ENCODE measurements at regions not wholly inside any gene's neighbourhood (a gene's known extent, or its start where the extent isn't known, plus 50 kb on each side); places are given as distances from the start of the nearest gene placed in this dataset.
"Not testable (repeated sequence)": the region's sequence is repeated elsewhere in the genome, so short reads cannot be mapped to it uniquely, and the experiment has no call there.

- DNase-seq, result no peak
Observed at GRCh38 chr14:30165255-30165654, 237.6 kb upstream of the PRKD1 start.

DNA sequence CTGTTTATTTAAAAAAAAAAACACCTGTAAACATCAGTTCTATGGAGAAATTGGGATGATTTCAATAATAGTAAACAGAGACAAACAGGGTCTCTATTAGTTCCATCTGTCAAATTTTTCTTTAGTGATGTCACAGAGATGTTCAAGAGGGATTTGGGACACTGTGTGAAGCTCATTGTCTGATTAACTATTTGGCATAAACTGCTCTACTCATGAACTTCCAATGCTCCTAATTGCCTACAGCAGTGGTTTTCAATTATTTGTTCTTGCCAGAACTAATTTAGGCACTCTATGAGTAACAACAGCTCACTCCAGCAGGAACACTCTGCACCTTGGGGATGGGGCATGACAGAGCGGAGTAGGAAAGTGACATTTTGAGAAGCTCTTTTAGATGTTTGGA, 250.1 kb upstream of the PRKD1 start:
- DNase-seq, result no peak

- no peak for DNase-seq
Observed at GRCh38 chr14:30179381-30180130, 251.9 kb upstream of the PRKD1 start.

- no peak for DNase-seq
Observed at GRCh38 chr14:30180219-30180618, 252.6 kb upstream of the PRKD1 start.

DNA sequence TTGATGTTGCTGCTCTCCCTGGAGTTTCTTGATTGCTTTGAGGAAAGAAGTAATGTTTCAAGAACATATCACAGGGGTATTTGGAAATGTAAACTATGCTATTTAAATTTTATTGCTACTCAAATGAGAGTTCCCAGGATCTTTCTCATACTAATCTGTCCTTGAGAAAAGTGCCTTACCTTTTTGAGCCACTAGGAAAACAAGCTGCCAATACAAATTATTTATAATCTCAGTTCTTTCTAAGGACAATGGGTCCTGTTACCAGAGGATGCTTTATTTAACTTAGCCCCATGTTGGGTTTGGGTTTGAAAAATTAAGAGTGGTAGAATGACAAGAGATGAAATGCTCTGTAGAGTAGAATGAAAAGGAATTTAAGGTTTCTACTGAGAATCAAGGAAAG, 258.2 kb upstream of the PRKD1 start:
- DNase-seq, result no peak

DNA sequence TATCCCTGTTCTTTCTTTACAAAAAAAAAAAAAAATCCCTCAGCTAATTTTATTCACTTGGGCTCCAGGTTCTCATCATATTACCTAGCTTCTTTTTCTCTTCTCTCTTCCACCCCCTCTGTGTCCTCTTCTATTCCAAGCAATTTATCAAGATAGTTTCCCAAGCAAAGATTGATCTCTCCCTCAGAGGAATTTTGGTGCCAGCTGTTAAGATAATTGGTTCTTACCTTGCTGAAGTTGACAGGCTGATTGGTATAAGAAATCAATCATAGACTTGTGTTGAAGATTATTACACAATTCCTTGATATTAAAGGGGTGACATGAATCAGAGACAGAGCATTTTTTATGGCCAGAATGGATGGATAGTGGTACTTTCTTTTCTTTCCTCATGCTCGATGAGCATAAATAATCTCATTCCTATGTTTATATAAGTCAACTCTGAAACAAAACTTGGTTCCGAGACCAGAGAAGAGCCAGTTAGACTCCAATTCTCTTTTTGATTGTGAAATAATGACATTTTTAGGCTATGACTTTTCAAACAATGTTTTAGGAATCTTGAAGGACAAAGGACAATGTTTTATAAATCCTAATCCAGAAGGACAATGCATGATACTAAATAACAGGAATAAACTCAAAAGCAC, 264.1 kb upstream of the PRKD1 start:
- no peak for DNase-seq

DNA sequence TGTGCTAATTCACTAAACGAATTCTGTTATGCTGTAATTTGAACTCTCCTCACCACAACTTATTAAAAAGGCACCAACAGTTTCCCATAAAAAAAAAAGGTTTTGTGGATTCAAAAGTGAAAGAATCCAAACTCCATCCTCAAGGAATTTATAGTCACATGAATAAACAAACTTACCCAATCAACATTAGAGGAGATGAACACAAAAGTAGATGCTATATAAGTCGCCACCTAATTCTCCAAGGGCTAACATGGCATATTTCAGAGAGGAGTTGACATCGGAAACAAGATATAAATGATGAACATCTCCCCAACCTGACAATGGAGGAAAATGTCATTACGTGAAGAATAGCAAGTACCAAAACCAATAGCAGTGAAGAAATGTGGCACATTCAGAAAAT, 265.5 kb upstream of the PRKD1 start:
- DNase-seq, result no peak

DNA sequence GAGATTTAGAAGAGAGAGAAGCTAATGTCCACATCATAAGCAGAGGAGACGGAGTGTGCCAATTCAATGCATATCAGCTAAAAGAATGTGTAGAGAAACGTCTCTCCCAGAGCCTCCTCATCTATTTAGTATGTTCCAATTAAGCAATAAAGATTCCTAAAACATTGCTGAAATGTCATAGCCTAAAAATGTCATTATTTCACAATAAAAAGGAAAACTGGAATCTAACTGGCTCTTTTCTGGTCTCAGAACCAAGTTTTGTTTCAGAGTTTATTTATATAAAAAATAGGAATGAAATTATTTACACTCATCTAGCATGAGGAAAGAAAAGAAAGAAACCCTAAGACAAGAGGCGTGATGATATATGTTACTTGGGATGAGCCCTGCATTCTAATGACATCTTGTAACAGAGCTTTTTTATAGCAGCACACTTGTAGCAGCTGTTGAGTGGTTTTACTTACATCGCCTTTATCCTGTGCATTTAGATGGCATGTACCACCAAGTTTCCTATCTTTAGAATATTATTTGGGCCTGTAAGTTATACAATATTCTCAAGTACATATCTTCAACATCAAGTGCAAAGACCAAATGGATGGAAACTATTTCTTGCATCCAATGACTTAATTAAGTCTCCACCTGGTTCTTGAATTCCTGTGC, 266.3 kb upstream of the PRKD1 start:
- no peak for DNase-seq

DNA sequence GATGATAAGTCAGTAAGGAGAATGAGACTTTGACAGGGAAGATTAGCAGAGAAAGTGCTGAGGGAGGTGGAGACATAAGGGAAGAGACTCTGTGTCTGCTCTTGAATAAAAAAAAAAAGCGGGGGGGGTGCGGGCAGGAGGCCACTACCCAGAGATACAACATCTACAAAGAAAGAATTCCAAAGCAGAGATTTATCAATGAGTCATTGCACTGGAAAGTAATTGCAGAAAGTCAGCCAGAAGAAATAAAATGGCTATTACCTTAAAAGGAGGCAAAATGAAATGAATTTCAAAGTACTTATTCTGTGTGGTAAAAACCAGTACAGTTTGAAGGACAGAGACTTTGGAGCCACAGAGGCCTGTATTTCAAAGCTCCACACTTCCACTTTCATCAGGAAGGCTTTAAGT, 267.1 kb upstream of the PRKD1 start:
- DNase-seq, result no peak

DNA sequence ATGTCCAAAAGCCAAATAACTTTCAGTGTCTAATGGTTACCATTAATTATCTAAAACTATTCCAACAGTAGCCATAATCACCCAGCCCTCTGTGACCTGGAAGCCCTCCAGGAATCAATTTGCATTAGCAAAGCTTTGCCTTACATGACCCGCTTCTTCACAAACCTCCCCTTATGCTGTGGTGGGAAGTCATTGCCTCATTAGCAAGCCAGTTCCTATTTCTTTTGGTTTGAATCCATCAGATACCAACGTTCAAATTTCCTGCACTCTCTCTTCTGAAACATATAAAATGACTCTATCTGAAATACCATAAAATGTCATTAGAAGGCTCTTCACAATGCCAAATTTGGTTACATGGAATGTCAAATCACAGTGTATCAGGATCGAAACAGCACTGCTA, 268.3 kb upstream of the PRKD1 start:
- no peak for DNase-seq

DNA sequence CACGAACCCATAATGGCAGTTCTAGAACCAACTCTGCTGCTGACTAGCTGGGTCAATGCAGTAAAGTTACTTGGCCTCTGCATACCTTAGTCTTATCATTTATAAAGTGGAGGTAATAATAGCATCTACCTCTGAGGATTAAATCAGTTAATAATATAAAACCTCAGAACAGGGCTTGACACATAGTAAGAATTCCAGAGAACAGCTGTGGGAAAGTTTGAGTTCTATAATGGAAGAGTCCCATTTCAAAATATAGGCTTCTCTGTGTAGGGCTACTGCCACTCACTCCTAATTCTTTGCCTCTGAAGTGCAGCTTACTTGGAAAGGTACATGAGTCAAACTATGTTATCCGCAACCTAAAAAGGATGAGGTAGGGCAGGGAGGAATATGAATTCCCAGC, 269.2 kb upstream of the PRKD1 start:
- no peak for DNase-seq

- not testable (repeated sequence) for DNase-seq
Observed at GRCh38 chr14:30198720-30199119, 271.1 kb upstream of the PRKD1 start.

- DNase-seq, result no peak
Observed at GRCh38 chr14:30204431-30204980, 276.9 kb upstream of the PRKD1 start.

DNA sequence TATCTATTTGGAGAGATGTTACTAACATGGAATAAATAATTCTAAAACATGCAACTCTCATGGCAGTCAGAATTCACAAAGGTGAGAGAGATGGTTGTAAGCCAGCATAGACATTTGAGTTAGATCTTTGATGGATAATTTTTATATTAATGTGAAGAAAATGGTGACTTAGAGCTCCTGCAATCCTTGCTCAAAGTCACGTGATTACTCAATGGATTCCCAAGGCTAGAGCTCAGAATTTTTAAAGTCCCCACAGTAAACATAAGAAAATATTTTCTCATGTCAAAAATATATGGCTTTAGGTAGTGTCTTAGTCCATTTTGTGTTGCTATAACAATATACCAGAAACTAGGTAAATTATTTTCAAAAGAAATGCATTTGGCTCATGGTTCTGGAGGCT, 281.5 kb upstream of the PRKD1 start:
- DNase-seq, result no peak

- DNase-seq, result no peak
Observed at GRCh38 chr14:30210630-30211029, 283.0 kb upstream of the PRKD1 start.

GRCh38 chr14:30211326-30211725, 283.7 kb upstream of the PRKD1 start:
- DNase-seq, result no peak

GRCh38 chr14:30214014-30214413, 286.4 kb upstream of the PRKD1 start:
- no peak for DNase-seq

- no peak for DNase-seq
Observed at GRCh38 chr14:30214461-30215090, 286.9 kb upstream of the PRKD1 start.

DNA sequence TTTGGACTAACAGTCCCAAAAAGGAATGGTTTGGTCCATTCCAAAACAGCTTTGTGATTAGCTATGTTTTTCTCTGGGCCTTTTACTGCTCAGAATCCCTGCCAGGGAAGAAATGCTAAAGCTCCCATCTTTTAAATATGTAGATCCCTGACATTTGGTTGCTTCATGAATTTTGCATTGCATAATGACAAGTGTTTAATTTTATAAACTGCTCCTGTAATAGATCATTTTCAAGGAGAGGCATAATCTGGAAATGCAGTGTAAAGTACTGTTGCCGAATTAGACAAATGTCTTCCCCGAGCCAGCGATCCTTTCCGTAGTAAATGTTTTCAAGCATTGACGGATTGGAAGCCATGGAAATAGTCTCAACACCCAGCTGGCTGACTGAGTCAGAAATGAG, 291.3 kb upstream of the PRKD1 start:
- DNase-seq, result no peak

DNA sequence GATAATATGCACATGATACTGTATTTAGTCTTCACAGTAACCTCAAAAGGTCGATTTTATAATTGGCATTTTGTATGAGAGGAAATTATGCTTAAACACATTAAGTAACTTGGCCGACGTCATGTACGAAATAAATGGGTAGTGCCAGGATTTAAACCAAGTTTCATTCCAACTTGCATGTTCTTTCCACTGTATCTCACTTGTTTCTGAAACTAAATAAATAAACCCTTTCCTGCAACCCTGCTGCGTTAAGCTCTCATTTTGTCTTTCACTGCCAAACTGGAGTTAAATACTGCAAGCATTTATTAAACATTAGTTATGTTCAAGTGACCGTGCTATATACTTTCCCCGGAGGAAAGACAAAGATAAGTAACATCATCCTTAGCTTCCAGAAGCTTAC, 293.9 kb upstream of the PRKD1 start:
- no peak for DNase-seq

DNA sequence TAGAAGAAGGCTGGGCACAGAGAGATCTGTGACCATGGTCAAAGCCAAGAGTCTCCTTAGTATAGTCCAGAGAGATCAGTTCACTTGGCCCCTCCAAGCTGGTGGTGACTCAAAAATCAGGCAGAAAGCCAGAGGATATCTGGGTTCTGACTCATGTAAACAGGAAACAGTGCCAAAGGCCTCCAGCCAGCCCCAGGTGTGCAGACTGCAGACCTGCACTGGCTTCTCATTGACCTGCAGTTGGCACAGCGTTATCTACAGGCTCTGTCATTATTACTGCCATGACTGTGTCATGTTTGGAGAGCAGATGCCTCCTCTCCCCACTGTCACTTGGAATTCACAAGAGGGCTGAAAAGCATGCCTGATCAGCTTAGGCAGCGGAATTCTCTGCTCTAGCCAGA, 295.7 kb upstream of the PRKD1 start:
- no peak for DNase-seq

DNA sequence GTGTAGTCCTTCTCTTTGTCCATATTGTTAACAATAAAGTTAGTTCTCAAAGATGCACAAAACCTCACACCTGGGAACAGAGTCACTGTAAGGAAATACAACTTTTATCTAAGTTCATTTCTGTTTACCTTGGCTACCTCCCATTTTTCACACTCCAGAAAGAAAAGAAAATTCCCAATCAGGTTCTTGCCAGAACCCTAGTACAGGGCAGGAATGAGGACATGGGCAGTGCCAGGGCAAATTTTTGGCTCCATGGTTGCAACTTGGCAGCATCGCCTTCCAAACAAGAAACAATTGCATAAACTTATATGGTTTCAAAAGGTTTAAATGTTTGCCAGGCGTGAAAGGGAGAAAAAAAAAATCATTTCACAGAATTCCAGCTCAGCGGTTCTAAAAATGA, 296.3 kb upstream of the PRKD1 start:
- DNase-seq, result no peak

- DNase-seq, result no peak
Observed at GRCh38 chr14:30225176-30225575, 297.5 kb upstream of the PRKD1 start.

DNA sequence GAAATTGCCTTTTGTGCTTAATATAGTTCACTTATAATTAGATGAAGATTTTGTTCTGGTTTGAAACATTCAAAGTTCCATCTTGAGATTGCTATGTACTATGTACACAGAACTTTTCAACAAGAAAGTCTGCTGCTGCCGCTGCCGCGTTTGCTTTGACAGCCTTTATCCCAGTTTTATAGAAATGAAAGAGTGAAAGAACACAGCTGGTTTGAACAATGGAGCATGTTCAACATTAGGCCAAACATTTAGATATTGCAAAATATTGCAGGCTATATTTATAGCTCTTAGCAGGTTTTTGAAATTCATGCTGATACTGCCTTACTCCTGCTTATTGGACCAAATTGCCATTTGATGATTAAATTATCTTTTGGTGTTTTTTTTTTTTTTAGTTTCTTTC, 299.8 kb upstream of the PRKD1 start:
- DNase-seq, result no peak
